PC-3 (cell line): ENCODE measurements at regions not wholly inside any gene's neighbourhood (a gene's known extent, or its start where the extent isn't known, plus 50 kb on each side); places are given as distances from the start of the nearest gene placed in this dataset.

Source experiments
- EZH2 ChIP-seq: fragments of 300-600 bp; sonication (generic); IDR thresholded peaks from one replicate; pipeline ENCODE4 v1.6.1; 2017; ENCODE audit warnings: antibody characterized with exemption, mild to moderate bottlenecking, low read length; ENCODE audit not compliant: unreplicated experiment
- EZH2phosphoT487 ChIP-seq: fragments of 300-600 bp; sonication (generic); IDR thresholded peaks from 2 replicates; pipeline ENCODE4 v1.6.1; 2018; ENCODE audit warnings: mild to moderate bottlenecking, antibody characterized with exemption, low read length, borderline replicate concordance
- TF ChIP-seq, protein P1 (sequence below): fragments of 300-600 bp; sonication (generic); conservative IDR thresholded peaks from 2 replicates; pipeline ENCODE4 v1.5.1; 2017; ENCODE audit warnings: antibody characterized with exemption, low read depth, mild to moderate bottlenecking, low read length

DNA sequence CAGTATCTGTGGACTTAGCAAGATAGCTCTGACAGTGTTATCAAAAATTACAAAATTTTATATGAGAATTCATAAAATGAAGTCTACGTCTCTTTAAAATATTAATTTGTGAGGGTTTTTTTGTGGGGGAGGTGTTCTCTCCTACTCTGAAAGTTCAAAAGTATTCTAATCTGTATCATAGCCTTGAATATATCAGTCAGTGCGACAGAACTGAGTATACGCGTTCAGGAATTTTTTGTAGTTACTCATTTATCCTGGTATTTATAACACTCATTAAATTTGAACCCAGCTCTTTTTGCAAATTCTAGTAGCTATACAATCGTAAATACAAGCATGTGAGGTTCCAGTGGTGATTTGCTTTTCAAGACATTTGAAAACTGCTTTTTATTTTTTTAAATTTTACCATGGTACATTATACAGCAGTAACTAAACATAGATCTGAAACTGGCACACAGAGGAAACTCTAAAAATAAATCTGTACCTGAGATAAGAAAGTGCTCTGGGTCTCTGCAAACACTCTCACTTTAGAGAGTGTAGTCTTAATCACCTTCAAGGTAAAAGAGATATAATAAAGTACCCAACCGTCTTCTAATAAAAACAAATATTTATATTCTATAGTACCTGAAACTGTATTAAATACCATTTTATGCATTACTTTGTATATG lies 178.4 kb upstream of the ADAMTS5 start:
- TF ChIP-seq, protein P1, sequence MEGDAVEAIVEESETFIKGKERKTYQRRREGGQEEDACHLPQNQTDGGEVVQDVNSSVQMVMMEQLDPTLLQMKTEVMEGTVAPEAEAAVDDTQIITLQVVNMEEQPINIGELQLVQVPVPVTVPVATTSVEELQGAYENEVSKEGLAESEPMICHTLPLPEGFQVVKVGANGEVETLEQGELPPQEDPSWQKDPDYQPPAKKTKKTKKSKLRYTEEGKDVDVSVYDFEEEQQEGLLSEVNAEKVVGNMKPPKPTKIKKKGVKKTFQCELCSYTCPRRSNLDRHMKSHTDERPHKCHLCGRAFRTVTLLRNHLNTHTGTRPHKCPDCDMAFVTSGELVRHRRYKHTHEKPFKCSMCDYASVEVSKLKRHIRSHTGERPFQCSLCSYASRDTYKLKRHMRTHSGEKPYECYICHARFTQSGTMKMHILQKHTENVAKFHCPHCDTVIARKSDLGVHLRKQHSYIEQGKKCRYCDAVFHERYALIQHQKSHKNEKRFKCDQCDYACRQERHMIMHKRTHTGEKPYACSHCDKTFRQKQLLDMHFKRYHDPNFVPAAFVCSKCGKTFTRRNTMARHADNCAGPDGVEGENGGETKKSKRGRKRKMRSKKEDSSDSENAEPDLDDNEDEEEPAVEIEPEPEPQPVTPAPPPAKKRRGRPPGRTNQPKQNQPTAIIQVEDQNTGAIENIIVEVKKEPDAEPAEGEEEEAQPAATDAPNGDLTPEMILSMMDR, result no peak
- TF ChIP-seq EZH2, result no peak
- no peak for TF ChIP-seq EZH2phosphoT487
